ENCODE measurements at regions not wholly inside any gene's neighbourhood (a gene's known extent, or its start where the extent isn't known, plus 50 kb on each side); places are given as distances from the start of the nearest gene placed in this dataset.

- Histone ChIP-seq H3K79me2 (ENCODE audit: control insufficient read depth, insufficient read depth, low read length) (no peaks in the 10 kb centered on the region), H4K20me1 (ENCODE audit: control insufficient read depth, insufficient read depth) (no peaks in the 10 kb centered on the region), H3K9me3 (replicated peaks; ENCODE audit: control insufficient read depth, insufficient read depth, low read length) (peaks cover 2% of the 10 kb centered on the region; the same call in 1 of the 3 replicates), H3K4me2 (ENCODE audit: control insufficient read depth, insufficient read depth) (no peak overlapping the region), H3K4me1 (ENCODE audit: control insufficient read depth, insufficient read depth, low read length) (peaks cover 13% of the 10 kb centered on the region), H3K9ac (ENCODE audit: control insufficient read depth, insufficient read depth, low read length) (no peak overlapping the region), H3K4me3 (no peak overlapping the region), H3K27me3 (replicated peaks in 1 of 2; ENCODE audit: control insufficient read depth in 2 of 2, insufficient read depth in 2 of 2, low read length in 1 of 2) (no peaks in the 10 kb centered on the region), H3K36me3 (ENCODE audit: control insufficient read depth in 2 of 2, insufficient read depth in 2 of 2, low read length in 1 of 2) (no peaks in the 10 kb centered on the region), H3K27ac (ENCODE audit: control insufficient read depth, insufficient read depth) (no peak overlapping the region), H2AFZ (ENCODE audit: control insufficient read depth, low read depth, low read length) (no peak overlapping the region)
- ChIA-PET RAD21 (ENCODE audit: unreplicated experiment) (interaction anchor here (1.0 to 6.1 kb wide), 10 partner anchors 10 to 739 kb away, joined by 3 to 39 read pairs (median 6); no protein-coding TSS in a partner anchor), SMC1A (ENCODE audit: uncharacterized antibody, unreplicated experiment) (interaction anchor here (0.9 to 11.1 kb wide), 13 partner anchors 10 to 546 kb away, joined by 3 to 87 read pairs (median 5); partner anchors contain the start of gene JAG1), CTCF (interaction anchor here (0.8 to 7.2 kb wide), 8 partner anchors 7 to 665 kb away, joined by 3 to 64 read pairs (median 4); no protein-coding TSS in a partner anchor), POLR2A (interaction anchor here (0.6 to 1.3 kb wide), 2 partner anchors 42 to 49 kb away, joined by 3 to 4 read pairs; no protein-coding TSS in a partner anchor)
- in situ Hi-C loops (cut with MboI): no loop called here
- WGBS (ENCODE audit: insufficient coverage, insufficient replicate concordance, low lambda C conversion rate, missing lambda C conversion rate): 23% methylated on average over 6 of the region's 6 CpGs
- FAIRE-seq: no peak
- intact Hi-C loops (cut with micrococcal nuclease; ENCODE audit: unreplicated experiment): no loop called here
- DNase-seq (ENCODE audit: low read depth, low spot score): no peak
- BruUV-seq (replicated peaks): no TSS peak
- peak; percentile 39 for ATAC-seq
- TF ChIP-seq RELB (IDR thresholded peaks at IDR 0.05; ENCODE audit: low read depth) (no peak), CREB1 (IDR thresholded peaks at IDR 0.05; ENCODE audit: low read depth) (0 out of 2 replicates have a peak, but pooled peaks have one; percentile 22), SKIL (IDR thresholded peaks at IDR 0.05; ENCODE audit: low read depth, poor library complexity, severe bottlenecking) (peak; percentile 17), EP300 (IDR thresholded peaks at IDR 0.05; ENCODE audit: borderline replicate concordance in 1 of 2, control insufficient read depth in 1 of 2, low read depth in 2 of 2, low read length in 2 of 2) (peak in 1 of 2 experiments; percentile 21; a peak in 2 of 4 replicates), IKZF2 (IDR thresholded peaks at IDR 0.05) (0 out of 4 replicates have a peak, but pooled peaks of 1 of the 2 experiments have one; percentile 35), MEF2B (IDR thresholded peaks at IDR 0.05; ENCODE audit: partially characterized antibody, poor library complexity, severe bottlenecking) (peak; percentile 39), ZNF24 (IDR thresholded peaks at IDR 0.05) (peak; percentile 82; the same call in 1 of the 2 replicates), NBN (IDR thresholded peaks at IDR 0.05) (0 out of 2 replicates have a peak, but pooled peaks have one; percentile 23), CREM (IDR thresholded peaks at IDR 0.05; ENCODE audit: low read depth) (0 out of 2 replicates have a peak, but pooled peaks have one; percentile 27), ATF7 (IDR thresholded peaks at IDR 0.05; ENCODE audit: low read depth) (0 out of 2 replicates have a peak, but pooled peaks have one; percentile 42)
- TF ChIP-seq, protein P1, sequence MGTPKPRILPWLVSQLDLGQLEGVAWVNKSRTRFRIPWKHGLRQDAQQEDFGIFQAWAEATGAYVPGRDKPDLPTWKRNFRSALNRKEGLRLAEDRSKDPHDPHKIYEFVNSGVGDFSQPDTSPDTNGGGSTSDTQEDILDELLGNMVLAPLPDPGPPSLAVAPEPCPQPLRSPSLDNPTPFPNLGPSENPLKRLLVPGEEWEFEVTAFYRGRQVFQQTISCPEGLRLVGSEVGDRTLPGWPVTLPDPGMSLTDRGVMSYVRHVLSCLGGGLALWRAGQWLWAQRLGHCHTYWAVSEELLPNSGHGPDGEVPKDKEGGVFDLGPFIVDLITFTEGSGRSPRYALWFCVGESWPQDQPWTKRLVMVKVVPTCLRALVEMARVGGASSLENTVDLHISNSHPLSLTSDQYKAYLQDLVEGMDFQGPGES (IDR thresholded peaks at IDR 0.05): no peak
- TF ChIP-seq, protein P2, sequence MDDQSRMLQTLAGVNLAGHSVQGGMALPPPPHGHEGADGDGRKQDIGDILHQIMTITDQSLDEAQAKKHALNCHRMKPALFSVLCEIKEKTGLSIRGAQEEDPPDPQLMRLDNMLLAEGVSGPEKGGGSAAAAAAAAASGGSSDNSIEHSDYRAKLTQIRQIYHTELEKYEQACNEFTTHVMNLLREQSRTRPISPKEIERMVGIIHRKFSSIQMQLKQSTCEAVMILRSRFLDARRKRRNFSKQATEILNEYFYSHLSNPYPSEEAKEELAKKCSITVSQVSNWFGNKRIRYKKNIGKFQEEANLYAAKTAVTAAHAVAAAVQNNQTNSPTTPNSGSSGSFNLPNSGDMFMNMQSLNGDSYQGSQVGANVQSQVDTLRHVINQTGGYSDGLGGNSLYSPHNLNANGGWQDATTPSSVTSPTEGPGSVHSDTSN (IDR thresholded peaks at IDR 0.05; ENCODE audit: insufficient replicate concordance, low read depth, low read length): peak; percentile 44
- TF ChIP-seq, protein P3, sequence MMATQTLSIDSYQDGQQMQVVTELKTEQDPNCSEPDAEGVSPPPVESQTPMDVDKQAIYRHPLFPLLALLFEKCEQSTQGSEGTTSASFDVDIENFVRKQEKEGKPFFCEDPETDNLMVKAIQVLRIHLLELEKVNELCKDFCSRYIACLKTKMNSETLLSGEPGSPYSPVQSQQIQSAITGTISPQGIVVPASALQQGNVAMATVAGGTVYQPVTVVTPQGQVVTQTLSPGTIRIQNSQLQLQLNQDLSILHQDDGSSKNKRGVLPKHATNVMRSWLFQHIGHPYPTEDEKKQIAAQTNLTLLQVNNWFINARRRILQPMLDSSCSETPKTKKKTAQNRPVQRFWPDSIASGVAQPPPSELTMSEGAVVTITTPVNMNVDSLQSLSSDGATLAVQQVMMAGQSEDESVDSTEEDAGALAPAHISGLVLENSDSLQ (IDR thresholded peaks at IDR 0.05): peak; percentile 87
Measured at GRCh38 chr20:11217326-11218172, 543.8 kb upstream of the JAG1 start.

Data from GM12878 (cell line).